ENCODE measurements at regions not wholly inside any gene's neighbourhood (a gene's known extent, or its start where the extent isn't known, plus 50 kb on each side); places are given as distances from the start of the nearest gene placed in this dataset.

DNA sequence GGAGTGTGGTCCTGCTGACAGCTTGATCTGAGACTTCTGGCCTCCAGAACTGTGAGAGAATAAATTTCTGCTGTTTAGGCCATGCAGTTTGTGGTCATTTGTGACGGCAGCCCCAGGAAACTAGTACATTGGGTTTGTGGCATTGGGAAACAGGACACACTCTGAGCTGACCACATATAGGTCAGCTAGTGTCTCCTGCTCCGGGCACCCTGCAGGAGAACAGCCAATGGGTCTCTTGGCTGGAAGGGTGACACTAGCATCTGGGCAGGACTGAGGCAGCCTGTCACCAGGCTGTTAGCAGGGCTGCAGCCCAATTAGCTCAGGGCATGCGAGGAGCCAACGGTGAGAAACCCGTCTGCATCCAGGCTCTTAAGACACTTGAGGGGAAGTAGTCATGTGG, 83.2 kb downstream of the PITPNM2 start:
- intact Hi-C loops (cut with micrococcal nuclease) = no loop called here
- Histone ChIP-seq H3K4me1 (ENCODE audit: control insufficient read depth in 1 of 2, insufficient read depth in 2 of 2, low read length in 2 of 2) (peaks cover 18 to 41% of the 10 kb centered on the region in 2 experiments), H4K20me1 (ENCODE audit: insufficient read depth) (no peaks in the 10 kb centered on the region), H3K27me3 (ENCODE audit: insufficient read depth, low read length) (no peaks in the 10 kb centered on the region), H2AFZ (ENCODE audit: low read depth, low read length, poor library complexity, severe bottlenecking) (no peak overlapping the region), H3K9me2 (ENCODE audit: insufficient read depth) (no peaks in the 10 kb centered on the region), H3K27ac (ENCODE audit: low read depth, low read length) (no peak overlapping the region), H3K79me2 (ENCODE audit: insufficient read depth, low read length) (no peaks in the 10 kb centered on the region), H3K4me2 (ENCODE audit: low read length) (no peak overlapping the region), H3K36me3 (ENCODE audit: control insufficient read depth in 1 of 2, insufficient read depth in 2 of 2, low read length in 2 of 2) (no peaks in the 10 kb centered on the region), H3K4me3 (replicated peaks in 1 of 2; ENCODE audit: low read depth in 1 of 2, low read length in 2 of 2) (no peak overlapping the region), H3K9ac (ENCODE audit: low read length) (no peak overlapping the region), H3K9me3 (ENCODE audit: control insufficient read depth in 1 of 2, insufficient read depth in 1 of 2, low read depth in 1 of 2, low read length in 2 of 2) (no peaks in the 10 kb centered on the region)
- POLR2A ChIA-PET = no interaction called here
- RAD21 ChIA-PET (ENCODE audit: low non-redundant PET in 1 of 2, low total read pairs in 2 of 2, uncharacterized antibody in 2 of 2, unreplicated experiment in 2 of 2) = no interaction called here
- CTCF ChIA-PET = no interaction called here
- BruUV-seq (replicated peaks) = no TSS peak
- TF ChIP-seq TCF7L2 (IDR thresholded peaks at IDR 0.05; ENCODE audit: borderline replicate concordance, extremely low read depth, insufficient read depth, insufficient read length) (no peak), POLR2A (IDR thresholded peaks at IDR 0.05; ENCODE audit: borderline replicate concordance, extremely low read depth, insufficient read depth, insufficient read length) (no peak), YY1 (IDR thresholded peaks at IDR 0.05; ENCODE audit: extremely low read depth, insufficient replicate concordance, low read depth, low read length) (no peak), EZH2 (IDR thresholded peaks at IDR 0.05) (no peak), EGR1 (IDR thresholded peaks at IDR 0.05; ENCODE audit: low read depth) (no peak), SRF (IDR thresholded peaks at IDR 0.05; ENCODE audit: low read depth) (no peak), CBX3 (IDR thresholded peaks at IDR 0.05; ENCODE audit: low read depth) (no peak), SP1 (IDR thresholded peaks at IDR 0.05; ENCODE audit: low read depth) (no peak), EZH2phosphoT487 (IDR thresholded peaks at IDR 0.05; ENCODE audit: borderline replicate concordance) (no peak), CTCF (IDR thresholded peaks at IDR 0.05 in 2 of 3, conservative IDR thresholded peaks at IDR 0.05 in 1 of 3; ENCODE audit: borderline replicate concordance in 1 of 3, insufficient read depth in 1 of 3, low read depth in 2 of 3, low read length in 2 of 3) (no peak), ZFX (IDR thresholded peaks at IDR 0.05) (no peak)
- TF ChIP-seq, protein P1, sequence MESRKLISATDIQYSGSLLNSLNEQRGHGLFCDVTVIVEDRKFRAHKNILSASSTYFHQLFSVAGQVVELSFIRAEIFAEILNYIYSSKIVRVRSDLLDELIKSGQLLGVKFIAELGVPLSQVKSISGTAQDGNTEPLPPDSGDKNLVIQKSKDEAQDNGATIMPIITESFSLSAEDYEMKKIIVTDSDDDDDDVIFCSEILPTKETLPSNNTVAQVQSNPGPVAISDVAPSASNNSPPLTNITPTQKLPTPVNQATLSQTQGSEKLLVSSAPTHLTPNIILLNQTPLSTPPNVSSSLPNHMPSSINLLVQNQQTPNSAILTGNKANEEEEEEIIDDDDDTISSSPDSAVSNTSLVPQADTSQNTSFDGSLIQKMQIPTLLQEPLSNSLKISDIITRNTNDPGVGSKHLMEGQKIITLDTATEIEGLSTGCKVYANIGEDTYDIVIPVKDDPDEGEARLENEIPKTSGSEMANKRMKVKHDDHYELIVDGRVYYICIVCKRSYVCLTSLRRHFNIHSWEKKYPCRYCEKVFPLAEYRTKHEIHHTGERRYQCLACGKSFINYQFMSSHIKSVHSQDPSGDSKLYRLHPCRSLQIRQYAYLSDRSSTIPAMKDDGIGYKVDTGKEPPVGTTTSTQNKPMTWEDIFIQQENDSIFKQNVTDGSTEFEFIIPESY (IDR thresholded peaks at IDR 0.05; ENCODE audit: extremely low read depth, insufficient replicate concordance, low read length) = no peak
- TF ChIP-seq, protein P2, sequence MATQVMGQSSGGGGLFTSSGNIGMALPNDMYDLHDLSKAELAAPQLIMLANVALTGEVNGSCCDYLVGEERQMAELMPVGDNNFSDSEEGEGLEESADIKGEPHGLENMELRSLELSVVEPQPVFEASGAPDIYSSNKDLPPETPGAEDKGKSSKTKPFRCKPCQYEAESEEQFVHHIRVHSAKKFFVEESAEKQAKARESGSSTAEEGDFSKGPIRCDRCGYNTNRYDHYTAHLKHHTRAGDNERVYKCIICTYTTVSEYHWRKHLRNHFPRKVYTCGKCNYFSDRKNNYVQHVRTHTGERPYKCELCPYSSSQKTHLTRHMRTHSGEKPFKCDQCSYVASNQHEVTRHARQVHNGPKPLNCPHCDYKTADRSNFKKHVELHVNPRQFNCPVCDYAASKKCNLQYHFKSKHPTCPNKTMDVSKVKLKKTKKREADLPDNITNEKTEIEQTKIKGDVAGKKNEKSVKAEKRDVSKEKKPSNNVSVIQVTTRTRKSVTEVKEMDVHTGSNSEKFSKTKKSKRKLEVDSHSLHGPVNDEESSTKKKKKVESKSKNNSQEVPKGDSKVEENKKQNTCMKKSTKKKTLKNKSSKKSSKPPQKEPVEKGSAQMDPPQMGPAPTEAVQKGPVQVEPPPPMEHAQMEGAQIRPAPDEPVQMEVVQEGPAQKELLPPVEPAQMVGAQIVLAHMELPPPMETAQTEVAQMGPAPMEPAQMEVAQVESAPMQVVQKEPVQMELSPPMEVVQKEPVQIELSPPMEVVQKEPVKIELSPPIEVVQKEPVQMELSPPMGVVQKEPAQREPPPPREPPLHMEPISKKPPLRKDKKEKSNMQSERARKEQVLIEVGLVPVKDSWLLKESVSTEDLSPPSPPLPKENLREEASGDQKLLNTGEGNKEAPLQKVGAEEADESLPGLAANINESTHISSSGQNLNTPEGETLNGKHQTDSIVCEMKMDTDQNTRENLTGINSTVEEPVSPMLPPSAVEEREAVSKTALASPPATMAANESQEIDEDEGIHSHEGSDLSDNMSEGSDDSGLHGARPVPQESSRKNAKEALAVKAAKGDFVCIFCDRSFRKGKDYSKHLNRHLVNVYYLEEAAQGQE (IDR thresholded peaks at IDR 0.05; ENCODE audit: low read depth) = no peak
- TF ChIP-seq, protein P3, sequence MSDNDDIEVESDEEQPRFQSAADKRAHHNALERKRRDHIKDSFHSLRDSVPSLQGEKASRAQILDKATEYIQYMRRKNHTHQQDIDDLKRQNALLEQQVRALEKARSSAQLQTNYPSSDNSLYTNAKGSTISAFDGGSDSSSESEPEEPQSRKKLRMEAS (IDR thresholded peaks at IDR 0.05) = no peak
- DNase-seq (ENCODE audit: low read depth, low spot score) (no peak), ATAC-seq (no peak)

All from HCT116 (cell line).